Gastroesophageal sphincter (tissue), 4 donors: ENCODE measurements at regions not wholly inside any gene's neighbourhood (a gene's known extent, or its start where the extent isn't known, plus 50 kb on each side); places are given as distances from the start of the nearest gene placed in this dataset.

ENCODE experiments used
- ATAC-seq: fragments of 150-250 bp; one replicate; pipeline ENCODE4 v1.9.1; 2016; ENCODE audit warnings: mild to moderate bottlenecking, moderate library complexity
- H3K27ac ChIP-seq, 4 donors: fragments of 200-600 bp; sonication (generic) in 3 of 4; 1 replicate in 3 of 4; 2 replicates in 1 of 4; pipeline ENCODE4 v1.5.1; 2016 to 2019
- H3K27me3 ChIP-seq: fragments of 200-600 bp; sonication (generic); one replicate; pipeline ENCODE4 v1.5.1; 2019
- H3K36me3 ChIP-seq, 2 donors: fragments of 200-600 bp; sonication (generic); one replicate each; pipeline ENCODE4 v1.5.1; 2019; ENCODE audit warnings: control low read depth in 1 of 2
- H3K4me1 ChIP-seq, 3 donors: fragments of 200-600 bp; sonication (generic); 1 replicate in 2 of 3; 2 replicates in 1 of 3; pipeline ENCODE4 v1.5.1; 2016 to 2019; ENCODE audit warnings: control low read depth in 2 of 3
- H3K4me3 ChIP-seq, 2 donors: fragments of 200-600 bp; sonication (generic); one replicate each; pipeline ENCODE4 v1.5.1; 2019; ENCODE audit warnings: mild to moderate bottlenecking in 1 of 2, moderate library complexity in 1 of 2
- H3K9me3 ChIP-seq, 3 donors: fragments of 200-600 bp; sonication (generic); one replicate each; pipeline ENCODE4 v1.5.1; 2017 to 2019; ENCODE audit warnings: control low read depth in 2 of 3
- EP300 ChIP-seq: sonication (generic); formaldehyde crosslinking; IDR thresholded peaks from one replicate; pipeline ENCODE4 v1.6.1; 2017; ENCODE audit warnings: antibody characterized with exemption, mild to moderate bottlenecking
- POLR2A ChIP-seq, 2 donors: fragments of 450-650 bp; IDR thresholded peaks; one replicate each; pipeline ENCODE4 v1.6.1; 2017; ENCODE audit warnings: antibody characterized with exemption in 2 of 2, mild to moderate bottlenecking in 2 of 2, moderate library complexity in 1 of 2
- POLR2AphosphoS5 ChIP-seq: sonication (generic); formaldehyde crosslinking; IDR thresholded peaks from one replicate; pipeline ENCODE4 v1.6.1; 2017; ENCODE audit warnings: antibody characterized with exemption
- WGBS, 2 donors: methylation state at CpG; one replicate each; pipeline ENCODE4 v1.1.5; 2018; ENCODE audit warnings: low coverage in 1 of 2; 5-methylcytosine and 5-hydroxymethylcytosine counted together
- TF ChIP-seq, protein P1 (sequence below), 4 experiments: fragments of 200-600 bp in 2 of 4; fragments of 450-650 bp in 2 of 4; sonication (generic) in 1 of 4; IDR thresholded peaks; one replicate each; pipeline ENCODE4 v1.5.1; 2017 to 2019; ENCODE audit warnings: antibody characterized with exemption in 4 of 4, mild to moderate bottlenecking in 2 of 4, moderate library complexity in 2 of 4

DNA sequence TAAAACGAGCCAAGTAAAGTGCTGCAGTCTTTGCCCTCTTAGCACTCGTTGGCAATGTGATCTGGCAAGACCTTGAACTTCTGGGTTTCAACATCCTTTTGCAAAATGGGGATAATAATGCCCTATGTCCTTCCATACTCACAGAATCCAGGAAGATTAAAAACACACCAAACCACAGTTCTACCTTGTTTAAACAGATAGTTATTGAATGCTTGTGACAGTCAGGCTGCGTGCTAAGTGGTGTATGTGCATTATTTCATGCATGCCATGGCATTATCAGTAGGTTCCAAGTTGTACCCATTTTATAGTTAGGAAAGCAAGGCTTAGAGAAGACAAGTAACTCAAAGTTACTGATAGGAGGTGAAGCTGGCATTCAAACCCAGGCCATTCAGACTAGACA lies 308.6 kb upstream of the PROX1 start:
- H3K4me3 ChIP-seq, result no peak overlapping the region
- H3K9me3 ChIP-seq, result no peaks in the 10 kb centered on the region
- no peaks in the 10 kb centered on the region for H3K36me3 ChIP-seq
- H3K4me1 ChIP-seq, result no peaks in the 10 kb centered on the region
- ATAC-seq, result no peak
- WGBS, 2 donors, result 39% methylated on average over 2 to 3 of the region's 3 CpGs
- no peaks in the 10 kb centered on the region for H3K27me3 ChIP-seq
- TF ChIP-seq POLR2AphosphoS5, result no peak
- TF ChIP-seq, protein P1, sequence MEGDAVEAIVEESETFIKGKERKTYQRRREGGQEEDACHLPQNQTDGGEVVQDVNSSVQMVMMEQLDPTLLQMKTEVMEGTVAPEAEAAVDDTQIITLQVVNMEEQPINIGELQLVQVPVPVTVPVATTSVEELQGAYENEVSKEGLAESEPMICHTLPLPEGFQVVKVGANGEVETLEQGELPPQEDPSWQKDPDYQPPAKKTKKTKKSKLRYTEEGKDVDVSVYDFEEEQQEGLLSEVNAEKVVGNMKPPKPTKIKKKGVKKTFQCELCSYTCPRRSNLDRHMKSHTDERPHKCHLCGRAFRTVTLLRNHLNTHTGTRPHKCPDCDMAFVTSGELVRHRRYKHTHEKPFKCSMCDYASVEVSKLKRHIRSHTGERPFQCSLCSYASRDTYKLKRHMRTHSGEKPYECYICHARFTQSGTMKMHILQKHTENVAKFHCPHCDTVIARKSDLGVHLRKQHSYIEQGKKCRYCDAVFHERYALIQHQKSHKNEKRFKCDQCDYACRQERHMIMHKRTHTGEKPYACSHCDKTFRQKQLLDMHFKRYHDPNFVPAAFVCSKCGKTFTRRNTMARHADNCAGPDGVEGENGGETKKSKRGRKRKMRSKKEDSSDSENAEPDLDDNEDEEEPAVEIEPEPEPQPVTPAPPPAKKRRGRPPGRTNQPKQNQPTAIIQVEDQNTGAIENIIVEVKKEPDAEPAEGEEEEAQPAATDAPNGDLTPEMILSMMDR (IDR thresholded peaks at IDR 0.05), result no peak
- H3K27ac ChIP-seq, result no peak overlapping the region

DNA sequence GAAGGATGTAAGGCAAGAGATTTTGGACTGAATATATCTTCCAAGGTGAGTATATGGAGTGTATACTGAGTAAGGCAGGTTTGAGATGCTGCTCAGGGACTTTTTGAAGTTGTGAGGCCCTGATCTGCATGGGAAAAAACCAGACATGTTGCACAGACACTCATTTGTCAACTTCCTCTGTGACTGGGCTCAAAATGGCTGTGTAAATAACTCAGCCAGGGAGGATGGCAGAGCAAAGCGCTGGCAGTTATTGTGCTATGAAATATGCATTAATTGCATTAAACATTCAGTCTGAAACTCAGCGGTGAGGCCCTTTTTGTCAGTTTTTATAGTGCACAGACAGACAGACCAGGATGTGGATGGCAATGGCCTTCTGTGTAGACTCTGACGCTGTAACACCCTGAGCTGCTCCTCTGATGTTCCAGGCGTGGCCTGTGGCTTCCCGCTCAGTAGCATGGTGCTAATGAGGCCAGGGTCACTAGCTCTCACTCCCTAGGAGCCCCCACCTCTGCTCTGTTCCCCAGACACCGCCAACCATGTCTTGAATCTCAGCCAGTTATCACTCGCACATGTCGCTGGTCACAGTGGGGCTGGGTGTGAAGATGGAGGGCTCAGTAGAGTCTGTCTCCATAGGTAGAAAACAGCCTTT lies 307.0 kb upstream of the PROX1 start:
- ATAC-seq, result no peak
- Histone ChIP-seq H3K36me3 (no peaks in the 10 kb centered on the region), H3K4me3 (no peak overlapping the region), H3K27ac (no peak overlapping the region), H3K9me3 (no peaks in the 10 kb centered on the region), H3K4me1 (no peaks in the 10 kb centered on the region), H3K27me3 (no peaks in the 10 kb centered on the region)
- TF ChIP-seq EP300, result no peak
- TF ChIP-seq, protein P1 (IDR thresholded peaks at IDR 0.05), result no peak
- TF ChIP-seq POLR2A (IDR thresholded peaks at IDR 0.05), result no peak
- TF ChIP-seq POLR2AphosphoS5, result no peak
- 64 to 94% methylated on average over 2 to 3 of the region's 8 CpGs for WGBS, 2 donors

DNA sequence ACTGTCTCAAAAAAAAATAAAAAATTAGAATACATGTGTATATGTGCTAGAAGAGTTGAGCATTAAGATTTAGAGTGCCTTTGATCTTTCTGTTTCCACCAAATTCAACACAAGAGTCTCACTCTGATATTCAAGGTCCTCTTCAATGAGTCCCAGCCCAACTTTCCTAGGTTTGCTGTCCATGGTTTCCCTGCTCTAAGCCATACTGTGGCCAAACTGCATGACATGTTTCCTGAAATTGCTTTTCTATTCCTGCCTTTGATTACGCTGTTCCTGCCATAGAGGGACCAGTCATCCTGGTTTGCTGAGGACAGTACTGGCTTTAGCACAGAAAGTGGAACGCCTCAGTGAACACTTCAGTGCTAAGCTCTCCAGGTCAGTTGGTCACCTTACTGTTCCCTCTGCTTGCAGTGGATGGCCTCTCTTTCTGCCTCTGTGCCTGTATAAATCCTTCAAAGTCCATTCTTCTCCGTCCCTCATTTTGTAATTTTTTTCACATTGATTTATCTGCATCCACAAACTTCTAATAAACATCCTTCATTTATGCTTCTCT lies 305.9 kb upstream of the PROX1 start:
- Histone ChIP-seq H3K36me3 (no peaks in the 10 kb centered on the region), H3K27ac (no peak overlapping the region), H3K27me3 (no peaks in the 10 kb centered on the region), H3K4me3 (no peak overlapping the region), H3K9me3 (no peaks in the 10 kb centered on the region), H3K4me1 (no peaks in the 10 kb centered on the region)
- TF ChIP-seq, protein P1 (IDR thresholded peaks at IDR 0.05), result no peak
- TF ChIP-seq POLR2AphosphoS5 (no peak), EP300 (no peak), POLR2A (IDR thresholded peaks at IDR 0.05) (no peak)
- WGBS, 2 donors, result 86 to 96% methylated on average over 3 of the region's 3 CpGs
- ATAC-seq, result no peak

DNA sequence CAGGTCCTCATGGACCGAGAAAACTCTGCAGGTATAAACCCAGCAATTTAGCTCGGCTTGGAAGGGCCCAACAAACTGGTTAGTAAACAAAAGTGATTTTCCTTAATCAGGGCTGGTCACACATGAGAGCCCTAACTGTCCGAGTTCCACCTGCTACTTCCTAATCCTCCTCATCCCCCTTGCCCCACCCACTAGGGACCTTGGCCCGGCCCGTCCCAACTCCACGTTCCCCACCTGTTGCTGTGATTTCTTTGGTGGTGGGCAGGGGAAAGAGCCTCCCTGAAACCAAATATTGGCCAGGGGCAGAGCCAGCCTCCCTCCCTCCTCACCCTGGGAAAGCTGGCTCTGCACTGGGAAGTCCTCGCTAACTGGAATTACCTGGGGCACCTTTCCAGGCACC lies 304.2 kb upstream of the PROX1 start:
- no peaks in the 10 kb centered on the region for H3K27me3 ChIP-seq
- H3K36me3 ChIP-seq, result no peaks in the 10 kb centered on the region
- H3K4me1 ChIP-seq, result no peaks in the 10 kb centered on the region
- no peak overlapping the region for H3K4me3 ChIP-seq
- no peak overlapping the region for H3K27ac ChIP-seq
- TF ChIP-seq, protein P1 (IDR thresholded peaks at IDR 0.05), result no peak
- TF ChIP-seq POLR2A (IDR thresholded peaks at IDR 0.05), result no peak
- TF ChIP-seq EP300, result no peak
- no peak for TF ChIP-seq POLR2AphosphoS5
- WGBS, 2 donors, result 91% methylated on average over 4 of the region's 7 CpGs; no CpG with 5 or more reads in 1 of the 2 donors
- H3K9me3 ChIP-seq, result no peaks in the 10 kb centered on the region
- no peak for ATAC-seq

DNA sequence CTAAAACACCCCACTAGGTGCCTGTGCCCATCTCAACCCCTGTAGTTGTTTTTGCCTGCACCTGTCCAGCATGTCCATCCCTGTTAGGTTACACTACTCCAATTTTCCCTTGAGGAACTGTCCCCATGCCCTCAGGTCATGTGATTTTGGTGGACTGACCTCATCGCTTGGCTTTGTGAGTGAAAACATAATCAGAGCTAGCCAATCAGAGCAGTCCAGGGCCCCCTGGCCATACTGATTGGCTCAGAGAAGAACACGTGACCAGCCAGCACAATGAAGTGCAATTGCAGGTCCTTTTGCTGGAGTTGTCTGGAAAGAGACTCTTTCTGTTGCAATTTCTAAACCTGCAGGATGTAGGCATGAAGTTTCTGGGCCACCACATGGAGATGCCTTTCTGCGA lies 303.3 kb upstream of the PROX1 start:
- H3K9me3 ChIP-seq, result no peaks in the 10 kb centered on the region
- no peak for ATAC-seq
- TF ChIP-seq POLR2A (IDR thresholded peaks at IDR 0.05) (no peak), EP300 (no peak), POLR2AphosphoS5 (no peak)
- TF ChIP-seq, protein P1 (IDR thresholded peaks at IDR 0.05), result no peak
- H3K27me3 ChIP-seq, result no peaks in the 10 kb centered on the region
- H3K4me3 ChIP-seq, result no peak overlapping the region
- no peaks in the 10 kb centered on the region for H3K4me1 ChIP-seq
- no peak overlapping the region for H3K27ac ChIP-seq
- H3K36me3 ChIP-seq, result no peaks in the 10 kb centered on the region
- WGBS, 2 donors, result 92 to 100% methylated on average over 1 to 3 of the region's 3 CpGs
